Mesothelial cell of epicardium (in vitro differentiated cells): ENCODE measurements at regions not wholly inside any gene's neighbourhood (a gene's known extent, or its start where the extent isn't known, plus 50 kb on each side); places are given as distances from the start of the nearest gene placed in this dataset.

Experiments
- DNase-seq, 2 experiments: peaks; one replicate each; pipeline ENCODE4 v3.0.0; 2021; ENCODE audit warnings: low spot score in 2 of 2; ENCODE audit not compliant: unreplicated experiment in 2 of 2
- H3K27ac Mint-ChIP-seq: 2 replicates; pipeline ENCODE4 v1.8.0; 2021; ENCODE audit warnings: mixed read lengths
- H3K27me3 Mint-ChIP-seq: 2 replicates; pipeline ENCODE4 v1.8.0; 2021; ENCODE audit warnings: low read depth, mixed read lengths
- H3K36me3 Mint-ChIP-seq: 2 replicates; pipeline ENCODE4 v1.8.0; 2021; ENCODE audit warnings: mixed read lengths
- H3K4me1 Mint-ChIP-seq: 2 replicates; pipeline ENCODE4 v1.8.0; 2021; ENCODE audit warnings: mixed read lengths
- H3K4me3 Mint-ChIP-seq: 2 replicates; pipeline ENCODE4 v1.8.0; 2021; ENCODE audit warnings: mild to moderate bottlenecking, moderate library complexity, mixed read lengths
- H3K9me3 Mint-ChIP-seq: 2 replicates; pipeline ENCODE4 v1.8.0; 2021; ENCODE audit warnings: mixed read lengths
- CTCF ChIP-seq: fragments of 200-600 bp; sonication (generic); IDR thresholded peaks from one replicate; pipeline ENCODE4 v1.5.0; 2021; ENCODE audit warnings: antibody characterized with exemption; ENCODE audit not compliant: unreplicated experiment

- TF ChIP-seq CTCF, result no peak
- no peaks in the 10 kb centered on the region for H3K27me3 Mint-ChIP-seq
Observed at GRCh38 chr5:143539742-143540141, 136.3 kb upstream of the NR3C1 start.

GRCh38 chr5:143537056-143537455, 133.6 kb upstream of the NR3C1 start:
- peaks cover 6% of the 10 kb centered on the region for H3K9me3 Mint-ChIP-seq
- TF ChIP-seq CTCF, result no peak
- no peak for DNase-seq
- no peaks in the 10 kb centered on the region for H3K27me3 Mint-ChIP-seq
- peak overlapping the region; percentile 67 for H3K27ac Mint-ChIP-seq
- peaks cover 31% of the 10 kb centered on the region for H3K4me1 Mint-ChIP-seq
- no peak overlapping the region for H3K4me3 Mint-ChIP-seq
- H3K36me3 Mint-ChIP-seq, result no peaks in the 10 kb centered on the region

More at GRCh38 chr5:143539742-143540141, 136.3 kb upstream of the NR3C1 start:
- H3K27ac Mint-ChIP-seq, result no peak overlapping the region
- peaks cover 6% of the 10 kb centered on the region for H3K9me3 Mint-ChIP-seq
- DNase-seq, result no peak
- H3K4me3 Mint-ChIP-seq, result no peak overlapping the region
- H3K36me3 Mint-ChIP-seq, result no peaks in the 10 kb centered on the region
- peaks cover 49% of the 10 kb centered on the region for H3K4me1 Mint-ChIP-seq

- Mint-ChIP-seq H3K27ac (peak overlapping the region; percentile 67), H3K4me1 (peaks cover 29% of the 10 kb centered on the region), H3K27me3 (no peaks in the 10 kb centered on the region), H3K36me3 (no peaks in the 10 kb centered on the region), H3K9me3 (peaks cover 6% of the 10 kb centered on the region), H3K4me3 (no peak overlapping the region)
- DNase-seq, result no peak
- TF ChIP-seq CTCF, result no peak
Observed at GRCh38 chr5:143536364-143536763, 132.9 kb upstream of the NR3C1 start.

GRCh38 chr5:143534761-143535154, 131.3 kb upstream of the NR3C1 start:
- H3K27me3 Mint-ChIP-seq, result no peaks in the 10 kb centered on the region
- DNase-seq, result no peak
- H3K4me3 Mint-ChIP-seq, result no peak overlapping the region
- TF ChIP-seq CTCF, result no peak
- peaks cover 29% of the 10 kb centered on the region for H3K4me1 Mint-ChIP-seq
- no peaks in the 10 kb centered on the region for H3K36me3 Mint-ChIP-seq
- peaks cover 5% of the 10 kb centered on the region for H3K9me3 Mint-ChIP-seq
- no peak overlapping the region for H3K27ac Mint-ChIP-seq

- H3K27ac Mint-ChIP-seq, result peak overlapping the region; percentile 54
- H3K27me3 Mint-ChIP-seq, result no peaks in the 10 kb centered on the region
- no peaks in the 10 kb centered on the region for H3K9me3 Mint-ChIP-seq
- no peak overlapping the region for H3K4me3 Mint-ChIP-seq
- TF ChIP-seq CTCF, result no peak
- DNase-seq, result no peak
- H3K4me1 Mint-ChIP-seq, result peaks cover 29% of the 10 kb centered on the region
- no peaks in the 10 kb centered on the region for H3K36me3 Mint-ChIP-seq
Observed at GRCh38 chr5:143533978-143534760, 130.7 kb upstream of the NR3C1 start.
